DND-41 (cell line): ENCODE measurements at regions not wholly inside any gene's neighbourhood (a gene's known extent, or its start where the extent isn't known, plus 50 kb on each side); places are given as distances from the start of the nearest gene placed in this dataset.

Experiments used
- ATAC-seq: fragments of 200-7000 bp; cut with Tn5 transposase; 3 replicates; pipeline ENCODE4 v1.9.1; 2021; ENCODE audit warnings: low read depth; ENCODE audit not compliant: insufficient read depth
- DNase-seq: peaks from one replicate; pipeline ENCODE4 v3.0.0-alpha.2; 2020
- H2AFZ ChIP-seq: 2 replicates; pipeline ENCODE4 v1.6.0; 2012; ENCODE audit warnings: low read depth, low read length
- H3K27ac ChIP-seq: 2 replicates; pipeline ENCODE4 v1.5.1; 2012; ENCODE audit warnings: low read length, inconsistent platforms
- H3K27me3 ChIP-seq: fragments of 200-600 bp; sonication (generic); 2 replicates; pipeline ENCODE4 v1.6.0; 2012; ENCODE audit warnings: low read length, mild to moderate bottlenecking, inconsistent platforms; ENCODE audit not compliant: insufficient read depth, poor library complexity
- H3K36me3 ChIP-seq: 2 replicates; pipeline ENCODE4 v1.5.1; 2012; ENCODE audit warnings: low read length, inconsistent platforms; ENCODE audit not compliant: insufficient read depth
- H3K4me1 ChIP-seq: 2 replicates; pipeline ENCODE4 v1.5.1; 2012; ENCODE audit warnings: mild to moderate bottlenecking, low read length; ENCODE audit not compliant: insufficient read depth
- H3K4me2 ChIP-seq: 2 replicates; pipeline ENCODE4 v1.6.0; 2012; ENCODE audit warnings: mild to moderate bottlenecking, moderate library complexity, low read length, inconsistent platforms; ENCODE audit not compliant: insufficient read depth
- H3K4me3 ChIP-seq, 2 experiments: fragments of 200-600 bp in 1 of 2; shearing (Covaris generic) in 1 of 2; 2 replicates each; pipeline ENCODE4 v1.5.1; 2012 to 2016; ENCODE audit warnings: inconsistent platforms in 2 of 2, low read length in 2 of 2, mild to moderate bottlenecking in 2 of 2, low read depth in 1 of 2, moderate library complexity in 1 of 2
- H3K79me2 ChIP-seq: 2 replicates; pipeline ENCODE4 v1.6.0; 2012; ENCODE audit warnings: low read length, inconsistent platforms; ENCODE audit not compliant: insufficient read depth
- H3K9ac ChIP-seq: 2 replicates; pipeline ENCODE4 v1.6.0; 2012; ENCODE audit warnings: low read depth, mild to moderate bottlenecking, inconsistent platforms, low read length, moderate library complexity
- H3K9me3 ChIP-seq: 2 replicates; pipeline ENCODE4 v1.5.1; 2012; ENCODE audit warnings: low read length, moderate library complexity, mild to moderate bottlenecking, inconsistent platforms; ENCODE audit not compliant: insufficient read depth, severe bottlenecking
- H4K20me1 ChIP-seq: 2 replicates; pipeline ENCODE4 v1.6.0; 2012; ENCODE audit warnings: low read length; ENCODE audit not compliant: insufficient read depth
- CTCF ChIP-seq: IDR thresholded peaks from 2 replicates; pipeline ENCODE4 v1.5.1; 2012; ENCODE audit warnings: borderline replicate concordance, low read length, moderate library complexity, mild to moderate bottlenecking; ENCODE audit not compliant: poor library complexity, severe bottlenecking; ENCODE audit errors: extremely low read depth
- EZH2 ChIP-seq: IDR thresholded peaks from 3 replicates; pipeline ENCODE4 v1.6.1; 2012; ENCODE audit warnings: borderline replicate concordance, low read depth, mild to moderate bottlenecking, moderate library complexity, low read length, inconsistent platforms; ENCODE audit not compliant: severe bottlenecking

- H3K4me1 ChIP-seq: no peaks in the 10 kb centered on the region
- no peaks in the 10 kb centered on the region for H4K20me1 ChIP-seq
- no peaks in the 10 kb centered on the region for H3K27me3 ChIP-seq
- no peak overlapping the region for H3K4me3 ChIP-seq
- no peak overlapping the region for H3K4me2 ChIP-seq
- no peak for TF ChIP-seq CTCF
- no peak for TF ChIP-seq EZH2
- DNase-seq: no peak
- H3K36me3 ChIP-seq: no peaks in the 10 kb centered on the region
- no peaks in the 10 kb centered on the region for H3K79me2 ChIP-seq
- H3K9me3 ChIP-seq: no peaks in the 10 kb centered on the region
- no peak for ATAC-seq
- no peak overlapping the region for H3K9ac ChIP-seq
- no peak overlapping the region for H3K27ac ChIP-seq
- no peak overlapping the region for H2AFZ ChIP-seq
Observed at GRCh38 chr1:79692519-79692918, 686.0 kb upstream of the ADGRL4 start.

GRCh38 chr1:79688932-79689331 lies 682.4 kb upstream of the ADGRL4 start:
- H3K36me3 ChIP-seq: no peaks in the 10 kb centered on the region
- H3K9me3 ChIP-seq: no peaks in the 10 kb centered on the region
- no peak overlapping the region for H3K4me2 ChIP-seq
- H3K27ac ChIP-seq: no peak overlapping the region
- DNase-seq (no peak), ATAC-seq (no peak)
- no peaks in the 10 kb centered on the region for H3K27me3 ChIP-seq
- H2AFZ ChIP-seq: no peak overlapping the region
- H3K79me2 ChIP-seq: no peaks in the 10 kb centered on the region
- no peaks in the 10 kb centered on the region for H4K20me1 ChIP-seq
- H3K9ac ChIP-seq: no peak overlapping the region
- no peak overlapping the region for H3K4me3 ChIP-seq
- no peaks in the 10 kb centered on the region for H3K4me1 ChIP-seq
- TF ChIP-seq CTCF (no peak), EZH2 (no peak)

DNA sequence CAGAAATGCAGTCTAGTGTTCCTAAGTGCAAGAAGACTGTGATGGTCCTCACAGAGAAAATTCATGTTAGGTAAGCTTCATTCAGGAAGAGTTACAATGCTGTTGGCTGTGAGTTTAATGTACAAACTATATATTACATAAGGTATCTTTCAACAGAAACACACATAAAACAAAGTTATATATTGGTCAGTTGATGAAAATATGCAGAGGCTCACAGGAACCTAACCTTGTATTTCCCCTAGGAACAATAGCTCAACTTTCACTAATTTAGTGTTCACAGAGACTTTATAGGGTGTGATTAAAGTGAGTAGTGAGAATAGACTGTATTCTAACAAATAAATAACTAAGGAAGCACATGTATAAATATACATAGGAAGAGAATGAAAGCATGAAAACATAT lies 676.9 kb upstream of the ADGRL4 start:
- no peaks in the 10 kb centered on the region for H3K79me2 ChIP-seq
- no peaks in the 10 kb centered on the region for H3K27me3 ChIP-seq
- TF ChIP-seq CTCF (no peak), EZH2 (no peak)
- ATAC-seq: no peak
- H3K36me3 ChIP-seq: no peaks in the 10 kb centered on the region
- H3K9ac ChIP-seq: no peak overlapping the region
- no peaks in the 10 kb centered on the region for H4K20me1 ChIP-seq
- H3K9me3 ChIP-seq: no peaks in the 10 kb centered on the region
- no peak overlapping the region for H3K4me3 ChIP-seq
- H3K27ac ChIP-seq: no peak overlapping the region
- H3K4me1 ChIP-seq: no peaks in the 10 kb centered on the region
- no peak for DNase-seq
- no peak overlapping the region for H3K4me2 ChIP-seq
- no peak overlapping the region for H2AFZ ChIP-seq

GRCh38 chr1:79682478-79682877 lies 675.9 kb upstream of the ADGRL4 start:
- ATAC-seq: no peak
- H3K4me2 ChIP-seq: no peak overlapping the region
- H3K79me2 ChIP-seq: no peaks in the 10 kb centered on the region

More at GRCh38 chr1:79682478-79682877, 675.9 kb upstream of the ADGRL4 start:
- Histone ChIP-seq H3K27ac (no peak overlapping the region), H4K20me1 (no peaks in the 10 kb centered on the region), H3K9ac (no peak overlapping the region), H3K36me3 (no peaks in the 10 kb centered on the region), H3K4me3 (no peak overlapping the region), H3K4me1 (no peaks in the 10 kb centered on the region), H3K27me3 (no peaks in the 10 kb centered on the region), H3K9me3 (no peaks in the 10 kb centered on the region), H2AFZ (no peak overlapping the region)
- no peak for DNase-seq
- TF ChIP-seq CTCF (no peak), EZH2 (no peak)
